Daoy (cell line): ENCODE measurements at regions not wholly inside any gene's neighbourhood (a gene's known extent, or its start where the extent isn't known, plus 50 kb on each side); places are given as distances from the start of the nearest gene placed in this dataset.

ENCODE experiments used
- DNase-seq: peaks from one replicate; pipeline ENCODE4 v3.0.0-alpha.2; 2015; ENCODE audit warnings: low read depth

- DNase-seq = no peak
These were observed 65.3 kb upstream of the CD96 start for GRCh38 chr3:111476701-111477100.

- DNase-seq = no peak
These were observed 61.9 kb upstream of the CD96 start for GRCh38 chr3:111480091-111480490.

GRCh38 chr3:111481551-111481950 is 60.4 kb upstream of the CD96 start:
- DNase-seq = no peak

GRCh38 chr3:111482574-111482973 is 59.4 kb upstream of the CD96 start:
- no peak for DNase-seq

- no peak for DNase-seq
These were observed 56.9 kb upstream of the CD96 start for GRCh38 chr3:111485086-111485485.
